ENCODE measurements at regions not wholly inside any gene's neighbourhood (a gene's known extent, or its start where the extent isn't known, plus 50 kb on each side); places are given as distances from the start of the nearest gene placed in this dataset.
"Not testable (repeated sequence)": the region's sequence is repeated elsewhere in the genome, so short reads cannot be mapped to it uniquely, and the experiment has no call there.

GRCh38 chr5:53275666-53276065 lies 166.1 kb upstream of the MOCS2 start:
- Mint-ChIP-seq H3K9me3 (no peaks in the 10 kb centered on the region), H3K4me1 (ENCODE audit: low read depth) (no peaks in the 10 kb centered on the region), H3K27ac (no peak overlapping the region), H3K4me3 (no peak overlapping the region), H3K36me3 (ENCODE audit: low read depth) (no peaks in the 10 kb centered on the region), H3K27me3 (no peaks in the 10 kb centered on the region)

- H3K27ac Mint-ChIP-seq, result no peak overlapping the region
Measured at GRCh38 chr5:53276825-53277224, 167.3 kb upstream of the MOCS2 start.

GRCh38 chr5:53277491-53277890 lies 167.9 kb upstream of the MOCS2 start:
- H3K4me1 Mint-ChIP-seq (ENCODE audit: low read depth), result no peaks in the 10 kb centered on the region
- H3K27ac Mint-ChIP-seq, result no peak overlapping the region
- peaks cover 3% of the 10 kb centered on the region for H3K9me3 Mint-ChIP-seq
- H3K4me3 Mint-ChIP-seq, result no peak overlapping the region
- no peaks in the 10 kb centered on the region for H3K27me3 Mint-ChIP-seq
- no peaks in the 10 kb centered on the region for H3K36me3 Mint-ChIP-seq (ENCODE audit: low read depth)

More at GRCh38 chr5:53276825-53277224, 167.3 kb upstream of the MOCS2 start:
- Mint-ChIP-seq H3K4me3 (no peak overlapping the region), H3K36me3 (ENCODE audit: low read depth) (no peaks in the 10 kb centered on the region), H3K27me3 (no peaks in the 10 kb centered on the region), H3K9me3 (peaks cover 3% of the 10 kb centered on the region), H3K4me1 (ENCODE audit: low read depth) (no peaks in the 10 kb centered on the region)

- Mint-ChIP-seq H3K4me3 (no peak overlapping the region), H3K27ac (no peak overlapping the region), H3K9me3 (peaks cover 13% of the 10 kb centered on the region), H3K27me3 (peaks cover 3% of the 10 kb centered on the region), H3K36me3 (ENCODE audit: low read depth) (no peaks in the 10 kb centered on the region), H3K4me1 (ENCODE audit: low read depth) (no peaks in the 10 kb centered on the region)
Measured at GRCh38 chr5:53287573-53287972, 178.0 kb upstream of the MOCS2 start.

GRCh38 chr5:53288511-53288910 lies 179.0 kb upstream of the MOCS2 start:
- H3K4me1 Mint-ChIP-seq (ENCODE audit: low read depth), result no peaks in the 10 kb centered on the region
- H3K27me3 Mint-ChIP-seq, result peaks cover 9% of the 10 kb centered on the region
- H3K36me3 Mint-ChIP-seq (ENCODE audit: low read depth), result no peaks in the 10 kb centered on the region
- H3K27ac Mint-ChIP-seq, result no peak overlapping the region
- peaks cover 13% of the 10 kb centered on the region for H3K9me3 Mint-ChIP-seq
- no peak overlapping the region for H3K4me3 Mint-ChIP-seq

GRCh38 chr5:53291047-53291446 lies 181.5 kb upstream of the MOCS2 start:
- H3K4me1 Mint-ChIP-seq (ENCODE audit: low read depth), result no peaks in the 10 kb centered on the region
- H3K36me3 Mint-ChIP-seq (ENCODE audit: low read depth), result no peaks in the 10 kb centered on the region
- H3K9me3 Mint-ChIP-seq, result peaks cover 13% of the 10 kb centered on the region

GRCh38 chr5:53291528-53291927 lies 182.0 kb upstream of the MOCS2 start:
- Mint-ChIP-seq H3K27ac (no peak overlapping the region), H3K9me3 (peaks cover 13% of the 10 kb centered on the region), H3K4me1 (ENCODE audit: low read depth) (no peaks in the 10 kb centered on the region), H3K36me3 (ENCODE audit: low read depth) (no peaks in the 10 kb centered on the region), H3K4me3 (no peak overlapping the region), H3K27me3 (peaks cover 9% of the 10 kb centered on the region)

More at GRCh38 chr5:53291047-53291446, 181.5 kb upstream of the MOCS2 start:
- H3K4me3 Mint-ChIP-seq, result no peak overlapping the region
- H3K27ac Mint-ChIP-seq, result no peak overlapping the region
- peaks cover 9% of the 10 kb centered on the region for H3K27me3 Mint-ChIP-seq

- Mint-ChIP-seq H3K4me3 (no peak overlapping the region), H3K4me1 (ENCODE audit: low read depth) (peaks cover 18% of the 10 kb centered on the region), H3K36me3 (ENCODE audit: low read depth) (no peaks in the 10 kb centered on the region), H3K9me3 (peaks cover 3% of the 10 kb centered on the region), H3K27ac (no peak overlapping the region), H3K27me3 (peaks cover 5% of the 10 kb centered on the region)
Measured at GRCh38 chr5:53298841-53299240, 181.6 kb upstream of the FST start.

- peaks cover 19% of the 10 kb centered on the region for H3K4me1 Mint-ChIP-seq (ENCODE audit: low read depth)
Measured at GRCh38 chr5:53302529-53302928, 177.9 kb upstream of the FST start.

GRCh38 chr5:53303105-53303504 lies 177.3 kb upstream of the FST start:
- Mint-ChIP-seq H3K36me3 (ENCODE audit: low read depth) (no peaks in the 10 kb centered on the region), H3K27ac (peak overlapping the region; percentile 7)

More at GRCh38 chr5:53302529-53302928, 177.9 kb upstream of the FST start:
- Mint-ChIP-seq H3K36me3 (ENCODE audit: low read depth) (no peaks in the 10 kb centered on the region), H3K27me3 (no peaks in the 10 kb centered on the region), H3K4me3 (no peak overlapping the region), H3K9me3 (peaks cover 9% of the 10 kb centered on the region), H3K27ac (no peak overlapping the region)

GRCh38 chr5:53305316-53305715 lies 175.1 kb upstream of the FST start:
- H3K27ac Mint-ChIP-seq; H3K36me3 Mint-ChIP-seq (ENCODE audit: low read depth); H3K4me3 Mint-ChIP-seq: not testable (repeated sequence)
- H3K4me1 Mint-ChIP-seq (ENCODE audit: low read depth), result peaks cover 15% of the 10 kb centered on the region
- H3K9me3 Mint-ChIP-seq, result peaks cover 23% of the 10 kb centered on the region
- H3K27me3 Mint-ChIP-seq, result peaks cover 21% of the 10 kb centered on the region

More at GRCh38 chr5:53303105-53303504, 177.3 kb upstream of the FST start:
- Mint-ChIP-seq H3K9me3 (peaks cover 13% of the 10 kb centered on the region), H3K27me3 (peaks cover 3% of the 10 kb centered on the region), H3K4me1 (ENCODE audit: low read depth) (peaks cover 19% of the 10 kb centered on the region), H3K4me3 (no peak overlapping the region)

GRCh38 chr5:53309653-53310052 lies 170.8 kb upstream of the FST start:
- no peaks in the 10 kb centered on the region for H3K36me3 Mint-ChIP-seq (ENCODE audit: low read depth)
- peaks cover 23% of the 10 kb centered on the region for H3K9me3 Mint-ChIP-seq
- H3K4me3 Mint-ChIP-seq, result no peak overlapping the region
- no peak overlapping the region for H3K27ac Mint-ChIP-seq
- no peaks in the 10 kb centered on the region for H3K4me1 Mint-ChIP-seq (ENCODE audit: low read depth)
- peaks cover 24% of the 10 kb centered on the region for H3K27me3 Mint-ChIP-seq

- Mint-ChIP-seq H3K36me3 (ENCODE audit: low read depth) (no peaks in the 10 kb centered on the region), H3K9me3 (peaks cover 34% of the 10 kb centered on the region), H3K27me3 (peaks cover 24% of the 10 kb centered on the region), H3K4me3 (no peak overlapping the region), H3K27ac (no peak overlapping the region), H3K4me1 (ENCODE audit: low read depth) (no peaks in the 10 kb centered on the region)
Measured at GRCh38 chr5:53311681-53312080, 168.7 kb upstream of the FST start.

- H3K4me1 Mint-ChIP-seq (ENCODE audit: low read depth), result no peaks in the 10 kb centered on the region
- H3K4me3 Mint-ChIP-seq, result no peak overlapping the region
- H3K27me3 Mint-ChIP-seq, result peaks cover 27% of the 10 kb centered on the region
- no peaks in the 10 kb centered on the region for H3K36me3 Mint-ChIP-seq (ENCODE audit: low read depth)
- H3K27ac Mint-ChIP-seq, result no peak overlapping the region
- H3K9me3 Mint-ChIP-seq, result peaks cover 35% of the 10 kb centered on the region
Measured at GRCh38 chr5:53313145-53313544, 167.3 kb upstream of the FST start.

GRCh38 chr5:53318303-53318702 lies 162.1 kb upstream of the FST start:
- no peak overlapping the region for H3K4me3 Mint-ChIP-seq
- peaks cover 22% of the 10 kb centered on the region for H3K9me3 Mint-ChIP-seq
- H3K27ac Mint-ChIP-seq, result no peak overlapping the region
- H3K36me3 Mint-ChIP-seq (ENCODE audit: low read depth), result no peaks in the 10 kb centered on the region
- H3K4me1 Mint-ChIP-seq (ENCODE audit: low read depth), result no peaks in the 10 kb centered on the region
- peaks cover 7% of the 10 kb centered on the region for H3K27me3 Mint-ChIP-seq

- Mint-ChIP-seq H3K36me3 (ENCODE audit: low read depth) (no peaks in the 10 kb centered on the region), H3K27ac (no peak overlapping the region), H3K27me3 (peaks cover 7% of the 10 kb centered on the region), H3K9me3 (peaks cover 22% of the 10 kb centered on the region), H3K4me1 (ENCODE audit: low read depth) (no peaks in the 10 kb centered on the region), H3K4me3 (no peak overlapping the region)
Measured at GRCh38 chr5:53319315-53319714, 161.1 kb upstream of the FST start.
